ENCODE measurements at regions not wholly inside any gene's neighbourhood (a gene's known extent, or its start where the extent isn't known, plus 50 kb on each side); places are given as distances from the start of the nearest gene placed in this dataset.

DNA sequence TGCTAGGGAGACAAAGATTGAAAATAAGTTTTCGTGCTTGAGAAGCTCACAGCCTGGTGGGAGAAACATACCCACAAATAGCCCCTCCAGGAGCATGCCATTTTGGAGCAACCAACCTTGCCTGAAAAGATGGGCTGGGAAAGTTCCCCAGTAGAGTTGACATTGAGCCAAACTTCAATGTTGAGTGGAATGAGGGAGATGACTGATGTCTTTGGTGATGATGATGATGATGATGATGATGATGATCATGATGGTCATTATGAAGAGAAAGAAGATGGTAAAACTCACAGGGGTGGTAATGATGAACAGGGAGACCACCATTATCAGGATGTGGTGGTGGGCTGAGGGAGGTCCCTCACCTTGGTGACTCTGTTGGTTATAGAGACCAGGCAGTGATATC is 50.1 kb upstream of the ADRA1D start:
- TF ChIP-seq POLR2AphosphoS5 (IDR thresholded peaks at IDR 0.05; ENCODE audit: low read length) (no peak), EZH2 (IDR thresholded peaks at IDR 0.05; ENCODE audit: borderline replicate concordance, control insufficient read depth, low read depth, low read length) (no peak), NFYB (IDR thresholded peaks at IDR 0.05; ENCODE audit: insufficient read depth, low read depth, low read length) (no peak), EP300 (IDR thresholded peaks at IDR 0.05; ENCODE audit: borderline replicate concordance in 1 of 2, control insufficient read depth in 1 of 2, low read depth in 2 of 2, low read length in 2 of 2) (no peak)
- TF ChIP-seq, protein P1, sequence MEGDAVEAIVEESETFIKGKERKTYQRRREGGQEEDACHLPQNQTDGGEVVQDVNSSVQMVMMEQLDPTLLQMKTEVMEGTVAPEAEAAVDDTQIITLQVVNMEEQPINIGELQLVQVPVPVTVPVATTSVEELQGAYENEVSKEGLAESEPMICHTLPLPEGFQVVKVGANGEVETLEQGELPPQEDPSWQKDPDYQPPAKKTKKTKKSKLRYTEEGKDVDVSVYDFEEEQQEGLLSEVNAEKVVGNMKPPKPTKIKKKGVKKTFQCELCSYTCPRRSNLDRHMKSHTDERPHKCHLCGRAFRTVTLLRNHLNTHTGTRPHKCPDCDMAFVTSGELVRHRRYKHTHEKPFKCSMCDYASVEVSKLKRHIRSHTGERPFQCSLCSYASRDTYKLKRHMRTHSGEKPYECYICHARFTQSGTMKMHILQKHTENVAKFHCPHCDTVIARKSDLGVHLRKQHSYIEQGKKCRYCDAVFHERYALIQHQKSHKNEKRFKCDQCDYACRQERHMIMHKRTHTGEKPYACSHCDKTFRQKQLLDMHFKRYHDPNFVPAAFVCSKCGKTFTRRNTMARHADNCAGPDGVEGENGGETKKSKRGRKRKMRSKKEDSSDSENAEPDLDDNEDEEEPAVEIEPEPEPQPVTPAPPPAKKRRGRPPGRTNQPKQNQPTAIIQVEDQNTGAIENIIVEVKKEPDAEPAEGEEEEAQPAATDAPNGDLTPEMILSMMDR (IDR thresholded peaks at IDR 0.05 in 2 of 3, conservative IDR thresholded peaks at IDR 0.05 in 1 of 3; ENCODE audit: control insufficient read depth in 2 of 3, extremely low read depth in 1 of 3, insufficient read depth in 1 of 3, low read depth in 3 of 3, low read length in 3 of 3) = no peak
- TF ChIP-seq, protein P2, sequence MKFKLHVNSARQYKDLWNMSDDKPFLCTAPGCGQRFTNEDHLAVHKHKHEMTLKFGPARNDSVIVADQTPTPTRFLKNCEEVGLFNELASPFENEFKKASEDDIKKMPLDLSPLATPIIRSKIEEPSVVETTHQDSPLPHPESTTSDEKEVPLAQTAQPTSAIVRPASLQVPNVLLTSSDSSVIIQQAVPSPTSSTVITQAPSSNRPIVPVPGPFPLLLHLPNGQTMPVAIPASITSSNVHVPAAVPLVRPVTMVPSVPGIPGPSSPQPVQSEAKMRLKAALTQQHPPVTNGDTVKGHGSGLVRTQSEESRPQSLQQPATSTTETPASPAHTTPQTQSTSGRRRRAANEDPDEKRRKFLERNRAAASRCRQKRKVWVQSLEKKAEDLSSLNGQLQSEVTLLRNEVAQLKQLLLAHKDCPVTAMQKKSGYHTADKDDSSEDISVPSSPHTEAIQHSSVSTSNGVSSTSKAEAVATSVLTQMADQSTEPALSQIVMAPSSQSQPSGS (IDR thresholded peaks at IDR 0.05; ENCODE audit: low read length) = no peak
- TF ChIP-seq, protein P3, sequence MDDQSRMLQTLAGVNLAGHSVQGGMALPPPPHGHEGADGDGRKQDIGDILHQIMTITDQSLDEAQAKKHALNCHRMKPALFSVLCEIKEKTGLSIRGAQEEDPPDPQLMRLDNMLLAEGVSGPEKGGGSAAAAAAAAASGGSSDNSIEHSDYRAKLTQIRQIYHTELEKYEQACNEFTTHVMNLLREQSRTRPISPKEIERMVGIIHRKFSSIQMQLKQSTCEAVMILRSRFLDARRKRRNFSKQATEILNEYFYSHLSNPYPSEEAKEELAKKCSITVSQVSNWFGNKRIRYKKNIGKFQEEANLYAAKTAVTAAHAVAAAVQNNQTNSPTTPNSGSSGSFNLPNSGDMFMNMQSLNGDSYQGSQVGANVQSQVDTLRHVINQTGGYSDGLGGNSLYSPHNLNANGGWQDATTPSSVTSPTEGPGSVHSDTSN (IDR thresholded peaks at IDR 0.05; ENCODE audit: insufficient replicate concordance, low read depth, low read length) = no peak

Measured in GM12878 (cell line).